DOHH2 (cell line): ENCODE measurements at regions not wholly inside any gene's neighbourhood (a gene's known extent, or its start where the extent isn't known, plus 50 kb on each side); places are given as distances from the start of the nearest gene placed in this dataset.

Source experiments
- CTCF ChIP-seq: fragments of 200-600 bp; sonication (generic); IDR thresholded peaks from one replicate; pipeline ENCODE4 v1.5.1; 2014; ENCODE audit warnings: antibody characterized with exemption, mild to moderate bottlenecking, low read depth, low read length; ENCODE audit not compliant: poor library complexity, severe bottlenecking
- EZH2phosphoT487 ChIP-seq: fragments of 200-600 bp; sonication (generic); IDR thresholded peaks from 2 replicates; pipeline ENCODE4 v1.6.1; 2017; ENCODE audit warnings: borderline replicate concordance, mild to moderate bottlenecking, antibody characterized with exemption, low read length, moderate library complexity, mixed read lengths

GRCh38 chr10:117865945-117866344, 180.8 kb downstream of the RAB11FIP2 start:
- TF ChIP-seq CTCF (no peak), EZH2phosphoT487 (no peak)
